K562 (cell line): ENCODE measurements at regions not wholly inside any gene's neighbourhood (a gene's known extent, or its start where the extent isn't known, plus 50 kb on each side); places are given as distances from the start of the nearest gene placed in this dataset.

Experiments
- ATF3 ChIP-seq, 2 experiments: fragments of 450-650 bp in 1 of 2; sonication (generic) in 1 of 2; formaldehyde crosslinking in 1 of 2; IDR thresholded peaks in 1 of 2; conservative IDR thresholded peaks in 1 of 2; 2 replicates each; pipeline versions ENCODE4 v1.6.1 to v1.8.1; 2016 to 2023; ENCODE audit warnings: mild to moderate bottlenecking in 2 of 2, moderate library complexity in 2 of 2, inconsistent platforms in 1 of 2, missing genetic modification reagents in 1 of 2
- CBX1 ChIP-seq: sonication (generic); IDR thresholded peaks from 2 replicates; pipeline ENCODE4 v1.6.1; 2016; ENCODE audit warnings: antibody characterized with exemption, low read depth, mild to moderate bottlenecking
- CTCF ChIP-seq, 3 experiments: IDR thresholded peaks in 2 of 3; conservative IDR thresholded peaks in 1 of 3; 2 replicates each; pipeline ENCODE4 v1.5.1; 2011 to 2012; ENCODE audit warnings: low read length in 3 of 3, mild to moderate bottlenecking in 3 of 3, control low read depth in 2 of 3, improper control_type of control experiment in 1 of 3, inconsistent platforms in 1 of 3, low read depth in 1 of 3, mixed read lengths in 1 of 3, moderate library complexity in 1 of 3; ENCODE audit not compliant: insufficient read depth in 2 of 3
- ETV1 ChIP-seq: fragments of 450-650 bp; conservative IDR thresholded peaks from 2 replicates; pipeline ENCODE4 v1.6.1; 2016; ENCODE audit warnings: missing genetic modification characterization, control low read depth, low read depth, missing compliant biosample characterization
- FOXJ2 ChIP-seq: fragments of 200-800 bp; sonication (Bioruptor generic); IDR thresholded peaks from 2 replicates; pipeline ENCODE4 v1.6.1; 2016; ENCODE audit warnings: missing genetic modification characterization, missing compliant biosample characterization
- HMG20A ChIP-seq: fragments of 450-650 bp; formaldehyde crosslinking; conservative IDR thresholded peaks from 2 replicates; pipeline ENCODE4 v1.4.0; 2020; ENCODE audit warnings: mild to moderate bottlenecking, mixed read lengths
- KAT7 ChIP-seq: sonication (generic); formaldehyde crosslinking; IDR thresholded peaks from 2 replicates; pipeline ENCODE4 v1.8.0; 2022; ENCODE audit warnings: missing genetic modification reagents, mild to moderate bottlenecking, borderline replicate concordance
- MAZ ChIP-seq, 2 experiments: fragments of 450-650 bp in 1 of 2; sonication (generic) in 1 of 2; formaldehyde crosslinking; IDR thresholded peaks in 1 of 2; conservative IDR thresholded peaks in 1 of 2; 2 replicates each; pipeline versions ENCODE4 v1.4.0 to v1.5.0; 2020; ENCODE audit warnings: mild to moderate bottlenecking in 1 of 2, missing genetic modification reagents in 1 of 2
- MXD1 ChIP-seq: fragments of 250-450 bp; sonication (Bioruptor Pico); IDR thresholded peaks from 2 replicates; pipeline ENCODE4 v1.8.0; 2021; ENCODE audit warnings: borderline replicate concordance, mild to moderate bottlenecking, moderate library complexity; ENCODE audit not compliant: poor library complexity, severe bottlenecking
- POLR2A ChIP-seq: fragments of 450-650 bp; conservative IDR thresholded peaks from 2 replicates; pipeline ENCODE4 v1.6.1; 2016
- TAF1 ChIP-seq: IDR thresholded peaks from 2 replicates; pipeline ENCODE4 v1.6.1; 2011; ENCODE audit warnings: mild to moderate bottlenecking, low read length, moderate library complexity; ENCODE audit not compliant: insufficient read depth, control insufficient read depth, severe bottlenecking; ENCODE audit errors: extremely low read depth
- THAP7 ChIP-seq: fragments of 250-450 bp; sonication (Bioruptor Pico); IDR thresholded peaks from 2 replicates; pipeline ENCODE4 v1.5.0; 2021
- ZNF76 ChIP-seq: fragments of 250-450 bp; sonication (Bioruptor Pico); IDR thresholded peaks from 2 replicates; pipeline ENCODE4 v1.4.0; 2020; ENCODE audit warnings: mild to moderate bottlenecking, moderate library complexity, borderline replicate concordance

- TF ChIP-seq HMG20A (CRISPR knock-in tag) = no peak
- TF ChIP-seq ATF3 (IDR thresholded peaks at IDR 0.05) = no peak
- TF ChIP-seq ATF3 (CRISPR knock-in tag; conservative IDR thresholded peaks at IDR 0.05) = no peak
- TF ChIP-seq THAP7 (CRISPR knock-in tag) = no peak
- no peak for TF ChIP-seq TAF1
- TF ChIP-seq ZNF76 (CRISPR knock-in tag) = no peak
- TF ChIP-seq CBX1 = no peak
- TF ChIP-seq ETV1 (tag) = no peak
- TF ChIP-seq MAZ (CRISPR knock-in tag; conservative IDR thresholded peaks at IDR 0.05 in 1 of 2, IDR thresholded peaks at IDR 0.05 in 1 of 2) = no peak
- TF ChIP-seq MXD1 = no peak
- TF ChIP-seq FOXJ2 (tag) = no peak
- no peak for TF ChIP-seq POLR2A
- TF ChIP-seq KAT7 (CRISPR knock-in tag) = no peak
- no peak for TF ChIP-seq CTCF (IDR thresholded peaks at IDR 0.05 in 2 of 3, conservative IDR thresholded peaks at IDR 0.05 in 1 of 3; ENCODE audit: insufficient read depth in 2 of 3, low read depth in 1 of 3, low read length in 3 of 3)
Measured at GRCh38 chr18:5707586-5707985, 163.8 kb upstream of the EPB41L3 start.
